Stimulated activated naive CD4-positive, alpha-beta T cell treated with Interleukin-2 at 50 U/mL for 16 hours (primary cell): ENCODE measurements at regions not wholly inside any gene's neighbourhood (a gene's known extent, or its start where the extent isn't known, plus 50 kb on each side); places are given as distances from the start of the nearest gene placed in this dataset.

Experiments used
- DNase-seq: peaks from one replicate; lab custom pipeline; 2025; lab: John Stamatoyannopoulos, UW

DNA sequence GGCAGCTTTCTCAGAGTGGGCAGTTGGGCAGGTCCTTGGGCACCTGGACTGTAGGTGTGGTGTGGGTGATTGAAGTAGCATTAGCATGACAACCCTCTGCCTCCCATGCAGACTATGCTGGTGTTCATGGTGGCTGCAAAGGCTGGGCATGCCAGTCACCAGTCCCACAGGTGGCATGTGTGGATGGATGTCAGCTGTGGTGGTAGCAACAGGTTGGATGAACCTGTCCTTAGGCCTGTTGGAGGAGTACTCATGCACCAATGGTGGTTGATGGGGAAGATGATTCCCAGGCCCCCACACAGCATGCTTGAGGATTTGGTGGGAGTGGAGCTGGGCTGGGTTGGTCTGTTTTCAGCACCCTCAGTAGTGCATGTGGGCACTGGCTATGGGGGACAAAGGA, 251.1 kb downstream of the PAX1 start:
- no peak for DNase-seq

DNA sequence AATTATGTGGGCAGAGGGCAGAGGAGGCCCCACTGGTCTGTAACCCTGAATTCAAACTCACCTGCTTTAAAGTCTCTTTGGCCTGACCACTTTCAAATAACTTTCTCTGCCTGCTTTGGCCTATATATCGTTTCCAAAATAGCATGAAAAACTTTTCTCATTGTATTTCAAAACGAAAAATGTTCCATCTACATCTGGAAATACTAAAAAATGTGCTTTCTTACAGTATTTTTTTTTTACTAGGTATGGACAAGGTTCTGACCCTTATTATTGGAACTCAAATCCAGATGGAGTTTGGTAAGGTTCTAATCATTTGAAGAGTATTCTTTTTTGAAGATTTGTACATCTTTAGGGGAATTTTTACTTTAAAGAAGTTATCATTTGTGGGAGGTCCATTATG, 241.9 kb downstream of the PAX1 start:
- no peak for DNase-seq

DNA sequence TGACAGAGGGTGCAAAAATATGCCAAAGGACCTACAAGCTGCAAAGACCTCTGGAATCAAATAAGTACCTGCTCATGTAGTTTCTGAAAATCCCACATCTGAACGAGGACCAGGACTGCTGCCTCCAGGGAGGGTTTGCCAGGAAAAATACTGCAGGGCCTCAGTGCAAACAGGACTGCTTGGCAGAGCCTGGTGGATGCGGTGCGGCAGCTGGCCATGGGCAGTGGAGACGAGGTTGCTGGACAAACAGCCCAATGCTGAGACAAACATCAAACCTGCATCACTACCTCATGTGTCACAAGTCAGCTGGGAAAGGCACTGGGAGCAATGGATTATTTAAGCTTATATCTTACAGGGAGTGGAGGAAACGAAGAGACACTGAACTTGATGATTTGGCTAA, 238.8 kb downstream of the PAX1 start:
- no peak for DNase-seq

- DNase-seq = no peak
These were observed 236.7 kb downstream of the PAX1 start for GRCh38 chr20:21941941-21942805.

DNA sequence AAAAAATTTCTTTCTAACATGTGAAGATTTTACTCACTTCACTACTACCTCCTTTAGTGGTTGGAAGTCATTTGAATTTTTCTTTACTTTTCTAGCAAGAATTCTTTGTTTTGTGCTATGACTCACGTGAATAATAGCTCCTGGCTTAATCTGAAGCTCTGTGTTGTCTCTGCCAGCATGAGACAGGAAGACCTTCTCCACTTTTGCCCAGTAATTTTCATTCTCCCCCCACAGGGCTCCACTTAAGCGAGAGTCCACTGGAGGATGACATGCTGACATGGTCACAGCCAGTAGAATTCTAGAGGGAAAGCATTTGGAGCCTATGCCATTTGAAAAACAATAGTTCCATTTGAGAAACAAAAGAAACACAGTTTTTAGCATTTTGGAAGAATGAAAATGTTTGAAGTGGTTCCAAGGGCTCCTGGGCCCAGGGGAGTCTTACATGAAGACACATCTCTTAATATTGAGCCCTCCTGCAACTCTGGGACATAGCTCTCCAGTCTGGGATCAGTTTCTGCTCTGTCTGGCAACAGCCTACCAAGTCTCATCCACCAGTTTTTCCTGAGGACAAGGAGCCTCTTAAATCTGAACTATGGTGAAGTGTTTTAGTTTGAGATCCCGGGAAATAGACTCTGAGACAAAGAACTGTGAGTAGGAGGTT, 231.4 kb downstream of the PAX1 start:
- DNase-seq = no peak

- no peak for DNase-seq
These were observed 230.8 kb downstream of the PAX1 start for GRCh38 chr20:21936261-21936660.

GRCh38 chr20:21933526-21933925, 228.1 kb downstream of the PAX1 start:
- no peak for DNase-seq

DNA sequence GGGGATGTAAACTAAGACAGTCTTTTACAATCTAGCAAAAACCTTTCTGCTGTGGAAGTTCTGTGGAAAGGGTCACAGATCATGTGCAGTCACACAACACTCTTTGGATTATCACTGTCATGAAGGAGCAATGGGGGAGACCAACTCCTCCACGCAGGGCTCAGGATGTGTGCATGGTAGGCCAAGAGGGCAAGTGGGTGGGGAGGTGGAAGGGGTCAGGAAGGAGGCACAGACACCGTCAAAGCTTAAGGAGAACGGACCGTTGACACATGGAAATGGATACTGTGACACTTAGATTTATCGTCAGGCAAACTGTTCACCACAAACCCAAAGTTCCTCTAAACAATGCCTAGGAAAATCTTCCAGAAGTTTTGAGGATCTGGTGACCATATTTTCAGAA, 215.8 kb downstream of the PAX1 start:
- no peak for DNase-seq

- DNase-seq = no peak
These were observed 214.7 kb downstream of the PAX1 start for GRCh38 chr20:21920211-21920610.

- no peak for DNase-seq
These were observed 212.9 kb downstream of the PAX1 start for GRCh38 chr20:21918398-21918797.

DNA sequence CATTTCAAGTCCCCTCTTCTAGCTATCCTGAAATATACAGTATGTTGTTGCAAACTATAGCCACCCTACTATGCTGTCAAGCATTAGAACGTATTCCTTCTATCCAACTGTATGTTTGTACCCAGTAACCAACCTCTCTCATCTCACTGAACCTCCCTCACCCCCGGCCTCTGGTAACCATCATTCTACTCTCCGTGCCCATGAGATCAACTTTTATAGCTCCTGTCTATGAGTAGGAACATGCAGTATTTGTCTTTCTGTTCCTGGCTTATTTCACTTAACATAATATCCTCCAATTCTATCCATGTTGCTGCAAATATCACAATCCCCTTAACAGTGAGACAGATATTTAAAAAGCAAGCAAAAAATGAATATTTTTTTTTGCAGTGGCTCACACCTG, 196.9 kb downstream of the PAX1 start:
- no peak for DNase-seq

DNA sequence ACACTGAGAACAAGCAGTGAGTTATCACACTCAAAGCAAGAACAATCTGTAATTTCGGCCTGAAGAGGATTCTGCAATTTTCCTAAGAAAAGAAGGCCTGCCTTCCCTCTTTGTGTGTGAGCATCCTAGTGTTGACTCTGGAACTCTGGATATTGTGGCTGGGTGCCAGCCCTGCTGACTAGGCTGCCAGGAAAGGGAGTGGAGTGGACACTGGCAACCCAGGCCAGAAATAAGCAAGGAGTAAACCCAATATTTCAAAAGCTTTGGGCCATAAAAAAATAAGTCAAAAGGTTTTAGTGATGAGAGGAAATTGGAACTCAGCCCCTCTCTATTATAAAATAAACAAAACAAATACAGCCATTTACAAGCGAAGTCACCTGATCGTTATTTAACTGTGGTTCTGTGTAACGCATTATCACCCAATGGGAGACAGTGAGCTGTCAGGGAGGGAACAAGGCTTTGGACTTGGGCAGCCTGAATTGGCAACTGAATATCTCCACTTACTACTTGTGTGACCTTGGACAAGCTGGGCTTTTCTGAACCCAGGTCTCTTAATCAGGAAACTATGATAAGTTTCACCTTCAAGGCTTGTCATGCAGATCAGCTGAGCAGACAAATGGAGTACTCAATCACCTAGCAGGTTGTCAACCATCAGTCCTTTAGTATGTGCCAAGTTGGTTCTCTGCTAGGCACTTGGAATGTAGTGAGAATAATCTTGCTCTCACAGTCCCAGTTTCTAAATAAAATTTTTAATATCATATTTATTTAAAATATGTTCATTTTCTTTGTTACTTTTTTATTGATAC, 196.2 kb downstream of the PAX1 start:
- DNase-seq = no peak

- DNase-seq = no peak
These were observed 195.0 kb downstream of the PAX1 start for GRCh38 chr20:21900431-21900830.

DNA sequence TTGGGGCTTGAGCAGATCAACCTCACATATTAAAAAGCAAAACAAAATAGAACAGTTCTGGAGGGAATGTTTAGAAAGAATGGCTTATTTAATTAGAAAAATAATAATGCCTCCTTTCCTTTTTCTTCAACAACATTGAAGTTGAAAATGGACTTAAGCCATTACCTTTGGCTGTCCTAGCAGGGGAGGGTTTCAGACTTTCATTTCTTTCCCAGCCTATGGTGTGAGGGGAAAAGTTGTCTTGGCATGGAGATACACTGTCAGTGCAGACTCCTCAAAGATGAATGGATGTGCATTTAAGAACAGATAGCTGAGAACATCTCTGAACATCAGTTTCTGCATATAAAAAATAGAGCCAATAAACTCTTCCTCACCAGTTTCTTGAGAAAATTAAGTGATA, 169.5 kb downstream of the PAX1 start:
- DNase-seq = no peak

DNA sequence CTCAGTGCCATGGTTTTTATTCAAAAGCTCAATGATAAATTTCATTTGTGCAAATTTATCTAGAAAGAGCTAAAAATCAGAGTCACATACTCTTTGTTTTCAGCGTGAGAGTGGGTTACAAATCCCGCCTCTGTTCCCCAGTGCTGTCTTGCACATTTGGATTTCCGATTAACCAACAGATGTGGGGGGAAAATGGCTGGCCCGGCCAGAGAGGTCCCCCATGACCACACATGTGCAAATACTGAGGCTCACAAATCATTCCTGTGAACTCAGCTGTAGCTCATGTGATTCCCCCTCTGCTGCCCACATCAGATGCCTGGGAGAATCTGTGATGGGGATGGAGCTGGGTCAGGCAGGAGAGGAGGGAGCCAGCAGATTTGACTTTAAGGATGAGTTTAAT, 168.7 kb downstream of the PAX1 start:
- DNase-seq = no peak

- DNase-seq = no peak
These were observed 167.8 kb downstream of the PAX1 start for GRCh38 chr20:21873291-21873690.

GRCh38 chr20:21867811-21868210, 162.3 kb downstream of the PAX1 start:
- no peak for DNase-seq

GRCh38 chr20:21867353-21867752, 161.9 kb downstream of the PAX1 start:
- DNase-seq = no peak

- no peak for DNase-seq
These were observed 157.5 kb downstream of the PAX1 start for GRCh38 chr20:21862956-21863355.

- no peak for DNase-seq
These were observed 156.9 kb downstream of the PAX1 start for GRCh38 chr20:21862259-21862946.

GRCh38 chr20:21840991-21841390, 135.5 kb downstream of the PAX1 start:
- no peak for DNase-seq

DNA sequence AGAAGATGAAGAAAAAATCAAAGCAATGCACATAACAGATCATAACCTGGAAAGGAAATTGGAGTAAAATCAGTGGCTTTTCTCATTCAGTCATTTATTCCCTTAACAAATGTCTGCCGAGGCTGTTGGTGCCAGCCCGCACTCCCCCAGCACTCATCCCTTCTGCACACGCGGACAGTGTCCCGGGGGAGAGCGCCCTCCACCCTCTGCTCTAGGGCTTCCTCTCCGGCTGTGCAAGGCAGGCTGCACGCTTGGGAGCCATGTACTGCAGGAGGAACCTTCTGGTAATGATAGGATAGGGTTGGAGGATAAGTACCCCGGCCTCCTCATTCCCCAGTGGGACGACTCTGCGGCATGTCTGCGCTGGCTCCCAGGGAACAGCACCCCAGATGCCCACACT, 134.5 kb downstream of the PAX1 start:
- no peak for DNase-seq
